ENCODE measurements at regions not wholly inside any gene's neighbourhood (a gene's known extent, or its start where the extent isn't known, plus 50 kb on each side); places are given as distances from the start of the nearest gene placed in this dataset.
"Not testable (repeated sequence)": the region's sequence is repeated elsewhere in the genome, so short reads cannot be mapped to it uniquely, and the experiment has no call there.

GRCh38 chr10:125605167-125605566 lies 77.8 kb downstream of the TEX36 start:
- no peak for DNase-seq

DNA sequence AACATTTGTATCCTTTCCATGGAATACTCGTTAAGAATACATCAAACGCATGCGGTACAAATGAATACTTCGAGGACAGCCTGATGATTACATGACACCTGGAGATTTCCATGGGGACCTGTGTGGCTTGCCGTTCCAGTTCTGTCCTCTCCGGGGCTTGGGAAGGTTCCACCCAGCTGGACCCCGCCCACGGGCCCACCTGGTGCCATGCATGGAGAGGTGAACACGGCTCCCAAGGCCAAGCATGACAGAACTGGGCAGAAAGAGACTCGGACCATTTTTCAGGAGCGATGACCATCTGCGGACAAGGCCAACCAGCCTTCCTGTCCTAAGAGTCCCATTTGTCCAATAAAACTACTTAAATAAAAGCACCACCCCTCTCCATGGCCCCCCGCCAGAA lies 80.1 kb downstream of the TEX36 start:
- DNase-seq: no peak

DNA sequence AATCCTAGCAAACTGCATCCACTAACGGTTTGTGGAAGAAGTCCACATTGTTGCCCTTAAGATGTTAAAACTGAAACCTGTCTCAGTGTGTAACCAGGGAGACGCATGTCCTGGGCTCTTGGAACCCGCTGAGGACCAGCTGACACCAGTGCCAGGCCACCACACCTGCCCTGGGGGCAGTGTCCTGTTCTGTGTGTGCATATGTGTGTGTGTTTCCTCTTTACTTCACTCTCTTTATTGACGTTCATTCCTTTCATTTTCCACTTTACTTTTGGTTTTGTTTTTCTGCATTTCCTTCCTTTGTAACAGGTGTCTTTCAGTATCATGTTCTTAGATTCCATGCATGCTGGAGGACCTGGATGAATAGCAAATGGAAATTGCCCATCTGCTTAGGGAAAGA lies 83.8 kb downstream of the TEX36 start:
- no peak for DNase-seq

GRCh38 chr10:125595911-125596310 lies 87.1 kb downstream of the TEX36 start:
- no peak for DNase-seq

- DNase-seq: no peak
These were observed 89.3 kb downstream of the TEX36 start for GRCh38 chr10:125593644-125594043.

- no peak for DNase-seq
These were observed 90.1 kb downstream of the TEX36 start for GRCh38 chr10:125592897-125593296.

- no peak for DNase-seq
These were observed 91.1 kb downstream of the TEX36 start for GRCh38 chr10:125591886-125592285.

DNA sequence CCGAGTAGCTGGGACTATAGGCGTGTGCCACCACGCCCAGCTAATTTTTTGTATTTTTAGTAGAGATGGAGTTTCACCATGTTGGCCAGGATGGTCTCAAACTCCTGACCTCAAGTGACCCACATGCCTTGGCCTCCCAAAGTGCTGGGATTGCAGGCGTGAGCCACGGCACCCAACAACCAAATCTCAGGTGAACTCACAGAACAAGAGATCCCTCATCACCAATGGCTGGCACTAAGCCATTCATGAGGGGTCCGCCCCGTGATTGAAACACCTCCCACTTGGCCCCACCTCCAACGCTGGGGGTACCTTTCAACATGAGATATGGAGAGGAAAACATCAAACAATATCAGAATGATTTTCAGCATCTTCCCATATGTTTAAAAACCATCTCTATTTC lies 94.2 kb downstream of the TEX36 start:
- DNase-seq: not testable (repeated sequence)

DNA sequence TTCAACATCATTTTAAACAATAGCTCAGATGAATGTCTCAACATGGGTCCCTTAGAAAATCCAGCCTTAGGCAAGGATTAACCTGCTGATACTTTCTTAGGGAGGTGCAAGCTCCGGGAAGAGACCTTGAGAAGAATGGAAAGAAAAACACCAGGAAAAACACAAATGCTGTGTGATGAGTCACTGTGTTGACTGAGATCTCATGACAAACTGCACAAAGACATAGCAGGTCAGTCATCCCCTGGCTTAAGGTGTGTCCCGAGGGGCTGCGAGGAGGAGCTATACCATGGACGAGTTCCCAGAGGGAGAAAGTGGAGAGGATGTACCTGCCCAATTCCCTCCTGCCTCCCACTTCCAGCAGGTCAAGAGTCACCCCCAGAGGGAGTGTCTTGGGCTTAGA lies 98.0 kb downstream of the TEX36 start:
- no peak for DNase-seq

- no peak for DNase-seq
These were observed 104.2 kb downstream of the TEX36 start for GRCh38 chr10:125578658-125579315.

GRCh38 chr10:125575843-125576242 lies 107.1 kb downstream of the TEX36 start:
- DNase-seq: no peak

DNA sequence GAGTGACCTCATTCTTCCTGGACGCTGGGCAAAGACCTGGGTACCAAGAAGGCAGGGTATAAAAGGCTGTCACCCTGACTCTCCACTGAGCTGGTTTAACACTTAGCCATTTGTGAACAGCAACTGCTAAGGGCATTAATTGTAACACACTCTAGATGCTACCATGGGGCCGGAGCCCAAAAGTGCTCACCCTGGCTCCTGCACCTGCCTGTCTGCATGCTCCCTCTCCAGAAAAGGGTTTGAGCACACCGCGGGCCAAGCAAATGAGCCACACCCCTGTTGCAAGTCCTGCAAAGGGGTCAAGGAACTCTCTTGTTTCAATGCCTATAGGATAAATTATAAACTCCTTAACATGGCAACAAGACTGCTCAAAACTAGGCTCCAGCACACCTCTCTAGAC lies 114.8 kb downstream of the TEX36 start:
- DNase-seq: no peak

GRCh38 chr10:125567529-125567928 lies 115.4 kb downstream of the TEX36 start:
- no peak for DNase-seq

DNA sequence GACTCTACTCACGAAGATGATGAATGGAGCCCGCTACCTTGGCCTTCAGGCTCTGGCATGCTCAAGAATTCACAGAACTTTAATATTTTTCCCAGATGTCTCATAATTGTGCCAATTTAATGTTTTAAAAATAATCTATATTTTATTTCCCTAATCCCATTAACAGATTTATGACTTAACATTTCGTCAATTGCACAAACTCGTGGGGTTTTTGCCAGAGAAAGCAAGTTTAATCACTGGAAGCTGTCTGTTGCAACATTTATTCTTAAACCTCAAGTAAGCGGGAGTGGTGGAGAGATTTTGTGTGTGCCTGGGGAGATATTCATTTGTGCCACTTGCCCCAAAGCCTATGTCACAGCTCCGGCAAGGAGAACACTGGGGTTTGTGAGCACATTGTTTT lies 117.9 kb downstream of the TEX36 start:
- no peak for DNase-seq

- DNase-seq: no peak
These were observed 118.4 kb downstream of the TEX36 start for GRCh38 chr10:125564570-125564969.

DNA sequence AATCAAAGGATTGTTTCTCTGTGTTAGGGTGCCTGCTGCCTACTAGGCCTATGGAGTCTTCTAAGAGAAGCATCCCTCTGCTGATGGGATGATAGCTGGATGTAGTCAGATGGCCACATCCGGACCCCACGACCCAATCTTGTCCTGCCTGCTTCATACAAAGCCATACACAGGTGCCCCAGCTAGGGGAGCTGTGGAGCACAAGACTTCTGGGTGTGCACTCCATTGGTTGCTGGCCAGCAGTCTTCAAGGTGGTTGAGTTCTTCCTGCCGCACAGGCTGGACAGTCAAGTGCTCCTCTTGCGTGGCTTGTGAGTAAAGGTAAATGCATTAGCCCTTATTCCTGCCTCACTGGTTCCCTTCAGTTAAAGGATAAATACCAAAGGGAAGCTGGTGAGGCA lies 120.2 kb downstream of the TEX36 start:
- no peak for DNase-seq

- no peak for DNase-seq
These were observed 122.0 kb downstream of the TEX36 start for GRCh38 chr10:125560947-125561346.

DNA sequence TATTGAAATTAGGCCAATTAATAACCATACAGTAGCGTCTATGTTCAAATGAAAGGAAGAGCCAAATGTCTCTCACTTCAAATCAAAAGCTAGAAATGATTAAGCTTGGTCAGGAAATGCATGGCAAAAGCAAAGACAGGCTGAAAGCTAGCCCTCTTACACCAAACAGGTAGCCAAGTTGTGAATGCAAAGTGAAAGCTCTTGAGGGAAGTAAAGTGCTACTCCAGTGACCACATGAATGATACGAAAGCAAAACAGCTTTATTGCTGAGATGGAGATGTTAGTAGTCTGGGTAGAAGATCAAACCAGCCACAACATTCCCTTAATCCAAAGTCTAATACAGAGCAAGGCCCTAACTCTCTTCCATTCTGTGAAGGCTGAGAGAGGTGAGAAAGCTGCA lies 123.8 kb downstream of the TEX36 start:
- no peak for DNase-seq

DNA sequence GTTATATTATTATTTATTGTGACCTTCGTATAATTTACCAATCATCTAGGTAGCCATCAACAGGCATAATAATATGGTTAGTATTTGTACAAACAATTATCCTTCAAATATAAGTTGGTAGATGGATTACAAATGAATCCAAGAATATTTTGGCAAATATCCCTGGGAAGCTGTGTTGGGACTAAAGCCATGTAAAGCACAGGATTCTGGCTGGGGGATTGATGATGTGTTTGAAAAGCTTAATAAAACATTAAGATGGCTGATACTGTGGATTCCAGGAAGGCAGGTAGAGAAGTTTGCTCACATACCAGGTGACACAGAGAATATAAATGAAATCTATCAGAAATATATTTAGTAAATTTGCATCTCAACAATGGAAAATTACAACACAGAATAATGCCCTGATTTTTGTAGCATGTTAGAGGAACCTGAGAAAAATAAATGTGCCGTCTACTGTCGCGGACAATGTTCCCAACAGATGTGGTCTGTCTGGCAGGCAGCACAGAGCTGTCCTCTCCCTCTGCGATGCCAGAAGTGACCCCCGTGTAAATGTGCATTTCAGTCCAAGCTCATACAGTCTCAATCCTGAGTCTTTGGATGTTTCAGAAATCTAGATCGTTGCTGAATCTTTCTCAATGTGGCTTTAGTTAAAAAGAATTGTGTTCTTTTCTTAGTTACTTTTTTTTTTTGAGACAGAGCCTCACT lies 125.0 kb downstream of the TEX36 start:
- no peak for DNase-seq

- no peak for DNase-seq
These were observed 125.7 kb downstream of the TEX36 start for GRCh38 chr10:125557311-125557710.

DNA sequence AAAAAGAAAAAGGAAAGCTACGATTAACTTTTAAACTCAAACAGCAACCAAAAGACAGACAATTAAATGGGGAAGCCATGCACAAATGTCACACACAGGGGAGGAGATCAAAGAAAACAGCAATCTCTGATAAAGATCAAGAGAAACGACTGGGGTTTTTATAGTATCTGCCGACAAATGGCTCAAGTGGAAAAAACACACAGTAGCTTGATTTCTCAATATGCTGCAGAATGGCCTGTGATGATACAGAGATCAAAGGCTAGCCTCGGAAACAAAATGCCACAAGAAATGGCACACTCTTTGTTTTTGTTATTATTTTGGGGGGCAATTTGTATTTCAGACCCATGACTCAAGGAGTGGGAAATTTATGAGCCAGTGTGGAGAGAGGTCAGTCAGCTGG lies 126.1 kb downstream of the TEX36 start:
- no peak for DNase-seq

DNA sequence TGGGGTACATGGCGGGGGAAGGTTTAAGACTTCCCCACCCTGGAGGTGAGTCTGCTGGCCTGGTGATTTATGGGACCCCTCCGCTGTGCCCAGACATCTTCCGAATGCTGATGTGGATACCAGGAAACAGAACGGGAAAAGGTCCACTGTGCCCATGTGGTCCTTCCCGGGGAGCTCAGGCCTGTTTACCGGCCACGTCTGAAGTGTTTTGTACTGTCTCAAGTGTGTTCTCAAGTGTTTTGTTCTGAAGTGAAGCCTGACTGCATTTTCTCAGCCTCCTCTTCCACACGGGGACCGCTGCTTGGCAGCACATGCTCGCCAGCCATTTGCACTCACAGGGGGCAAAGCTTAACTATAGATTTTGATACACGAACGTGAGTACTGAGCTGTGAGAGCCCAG lies 127.2 kb downstream of the TEX36 start:
- DNase-seq: no peak

GRCh38 chr10:125555267-125555666 lies 127.7 kb downstream of the TEX36 start:
- no peak for DNase-seq

GRCh38 chr10:125554753-125555152 lies 128.2 kb downstream of the TEX36 start:
- DNase-seq: no peak
